Vagina (tissue), 2 donors: ENCODE measurements at regions not wholly inside any gene's neighbourhood (a gene's known extent, or its start where the extent isn't known, plus 50 kb on each side); places are given as distances from the start of the nearest gene placed in this dataset.

ENCODE experiments used
- CTCF ChIP-seq, 3 experiments: fragments of 450-650 bp in 2 of 3; fragments of 200-600 bp in 1 of 3; sonication (generic) in 1 of 3; IDR thresholded peaks; one replicate each; pipeline ENCODE4 v1.5.1; 2017 to 2019; ENCODE audit warnings: antibody characterized with exemption in 3 of 3, mild to moderate bottlenecking in 2 of 3, moderate library complexity in 2 of 3
- POLR2A ChIP-seq, 2 donors: fragments of 450-650 bp; IDR thresholded peaks; one replicate each; pipeline ENCODE4 v1.6.1; 2017; ENCODE audit warnings: antibody characterized with exemption in 2 of 2, mild to moderate bottlenecking in 2 of 2, moderate library complexity in 2 of 2

- TF ChIP-seq POLR2A (IDR thresholded peaks at IDR 0.05): no peak
- TF ChIP-seq CTCF (IDR thresholded peaks at IDR 0.05): no peak
These were observed 285.7 kb upstream of the PRDM1 start for GRCh38 chr6:105800398-105800797.
